ENCODE measurements at regions not wholly inside any gene's neighbourhood (a gene's known extent, or its start where the extent isn't known, plus 50 kb on each side); places are given as distances from the start of the nearest gene placed in this dataset.

DNA sequence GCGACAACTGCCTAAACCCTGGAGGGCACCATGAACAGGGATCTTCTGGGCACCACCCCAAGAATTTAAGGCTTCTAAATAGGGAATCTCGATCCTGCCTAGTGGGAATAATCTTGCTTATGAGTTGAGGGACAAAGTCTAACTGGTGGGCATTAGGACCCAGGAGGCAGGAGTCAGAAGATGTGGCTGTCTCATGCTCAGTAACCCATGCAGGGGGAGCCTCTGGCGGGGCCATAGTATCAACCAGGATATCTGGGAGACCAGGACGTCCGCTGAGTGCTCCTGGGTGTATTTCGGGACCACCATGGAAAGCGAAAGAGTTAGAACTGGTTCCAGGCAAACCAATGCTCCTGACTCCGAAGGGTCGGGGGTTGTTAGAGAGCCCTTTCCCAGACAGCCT, 356.1 kb downstream of the OTOL1 start:
- H3K79me2 ChIP-seq (ENCODE audit: insufficient read depth, low read length), result no peaks in the 10 kb centered on the region
- DNase-seq (ENCODE audit: low spot score) (no peak), FAIRE-seq (no peak), ATAC-seq (no peak)
- no peak overlapping the region for H2AFZ ChIP-seq (ENCODE audit: low read length)
- intact Hi-C loops (cut with micrococcal nuclease; ENCODE audit: unreplicated experiment) (loop anchor here (2.0 to 5.0 kb wide), 3 partner anchors 294 to 1770 kb away; no protein-coding TSS in a partner anchor), in situ Hi-C loops (cut with HindIII; ENCODE audit: extremely low pct_ligation_motif_present, low pct_unique_long_range_greater_than_20kb) (loop anchor here (25.0 kb wide), 1 partner anchor 1185 kb away; no protein-coding TSS in a partner anchor)
- no peak overlapping the region for H3K27ac ChIP-seq (ENCODE audit: extremely low read length, insufficient read depth, low read length)
- H3K9ac ChIP-seq (ENCODE audit: insufficient read depth, low read depth, low read length), result no peak overlapping the region
- no peaks in the 10 kb centered on the region for H4K20me1 ChIP-seq (ENCODE audit: insufficient read depth, low read length)
- H3K4me1 ChIP-seq (ENCODE audit: insufficient read depth, low read length), result no peaks in the 10 kb centered on the region
- POLR2A ChIA-PET, result no interaction called here
- BruUV-seq (replicated peaks), result no TSS peak
- TF ChIP-seq HNF4G (IDR thresholded peaks at IDR 0.05; ENCODE audit: borderline replicate concordance, low read depth, low read length) (peak; percentile 47), HNF4G (CRISPR knock-in tag; IDR thresholded peaks at IDR 0.05; ENCODE audit: borderline replicate concordance, low read depth) (no peak), ZNF562 (CRISPR knock-in tag; IDR thresholded peaks at IDR 0.05; ENCODE audit: borderline replicate concordance) (no peak), HNF4A (CRISPR knock-in tag; IDR thresholded peaks at IDR 0.05) (peak; percentile 51), CENPX (CRISPR knock-in tag; IDR thresholded peaks at IDR 0.05) (no peak), HNRNPK (IDR thresholded peaks at IDR 0.05; ENCODE audit: low read depth, low read length, poor library complexity, severe bottlenecking) (no peak), CC2D1A (CRISPR knock-in tag; IDR thresholded peaks at IDR 0.05) (no peak), KDM2A (CRISPR knock-in tag; IDR thresholded peaks at IDR 0.05; ENCODE audit: borderline replicate concordance, low read depth) (no peak), NFKB2 (CRISPR knock-in tag; IDR thresholded peaks at IDR 0.05; ENCODE audit: borderline replicate concordance) (no peak)
- no peak overlapping the region for H3K4me2 ChIP-seq (ENCODE audit: low read depth, low read length)
- no peaks in the 10 kb centered on the region for H3K9me3 ChIP-seq (ENCODE audit: low read length)
- H3K4me3 ChIP-seq (replicated peaks in 1 of 3; ENCODE audit: insufficient read depth in 1 of 3, low read depth in 2 of 3, low read length in 3 of 3), result no peak overlapping the region
- no peaks in the 10 kb centered on the region for H3K27me3 ChIP-seq (ENCODE audit: control insufficient read depth in 1 of 2, insufficient read depth in 2 of 2, low read length in 2 of 2)
- CTCF ChIA-PET (ENCODE audit: low intra/inter-chr PET ratio, low total read pairs), result interaction anchor here (1.2 kb wide), 1 partner anchor 1638 kb away, joined by 3 read pairs; no protein-coding TSS in a partner anchor
- H3K36me3 ChIP-seq (replicated peaks in 1 of 2; ENCODE audit: control insufficient read depth in 1 of 2, insufficient read depth in 2 of 2, low read length in 2 of 2), result no peaks in the 10 kb centered on the region
- WGBS (ENCODE audit: low lambda C conversion rate), result 48% methylated on average over 6 of the region's 9 CpGs

GRCh38 chr3:161854232-161854771, 357.7 kb downstream of the OTOL1 start:
- DNase-seq (ENCODE audit: low spot score) (peak; percentile 59), FAIRE-seq (no peak), ATAC-seq (peak; percentile 85)
- intact Hi-C loops (cut with micrococcal nuclease; ENCODE audit: unreplicated experiment) (loop anchor here (2.0 to 5.0 kb wide), 2 partner anchors 60 to 1768 kb away; no protein-coding TSS in a partner anchor), in situ Hi-C loops (cut with HindIII; ENCODE audit: extremely low pct_ligation_motif_present, low pct_unique_long_range_greater_than_20kb) (loop anchor here (25.0 kb wide), 1 partner anchor 1183 kb away; no protein-coding TSS in a partner anchor)
- no peak overlapping the region for H3K4me3 ChIP-seq (replicated peaks in 1 of 3; ENCODE audit: insufficient read depth in 1 of 3, low read depth in 2 of 3, low read length in 3 of 3)
- 0% methylated on average over 1 of the region's 7 CpGs for WGBS (ENCODE audit: low lambda C conversion rate)
- BruUV-seq (replicated peaks), result no TSS peak
- CTCF ChIA-PET (ENCODE audit: low intra/inter-chr PET ratio, low total read pairs), result no interaction called here
- no peak overlapping the region for H3K9ac ChIP-seq (ENCODE audit: insufficient read depth, low read depth, low read length)
- H3K4me1 ChIP-seq (ENCODE audit: insufficient read depth, low read length), result no peaks in the 10 kb centered on the region
- POLR2A ChIA-PET, result no interaction called here
- H3K27ac ChIP-seq (ENCODE audit: extremely low read length, insufficient read depth, low read length), result no peak overlapping the region
- no peaks in the 10 kb centered on the region for H4K20me1 ChIP-seq (ENCODE audit: insufficient read depth, low read length)
- no peaks in the 10 kb centered on the region for H3K27me3 ChIP-seq (ENCODE audit: control insufficient read depth in 1 of 2, insufficient read depth in 2 of 2, low read length in 2 of 2)
- TF ChIP-seq, protein P1, sequence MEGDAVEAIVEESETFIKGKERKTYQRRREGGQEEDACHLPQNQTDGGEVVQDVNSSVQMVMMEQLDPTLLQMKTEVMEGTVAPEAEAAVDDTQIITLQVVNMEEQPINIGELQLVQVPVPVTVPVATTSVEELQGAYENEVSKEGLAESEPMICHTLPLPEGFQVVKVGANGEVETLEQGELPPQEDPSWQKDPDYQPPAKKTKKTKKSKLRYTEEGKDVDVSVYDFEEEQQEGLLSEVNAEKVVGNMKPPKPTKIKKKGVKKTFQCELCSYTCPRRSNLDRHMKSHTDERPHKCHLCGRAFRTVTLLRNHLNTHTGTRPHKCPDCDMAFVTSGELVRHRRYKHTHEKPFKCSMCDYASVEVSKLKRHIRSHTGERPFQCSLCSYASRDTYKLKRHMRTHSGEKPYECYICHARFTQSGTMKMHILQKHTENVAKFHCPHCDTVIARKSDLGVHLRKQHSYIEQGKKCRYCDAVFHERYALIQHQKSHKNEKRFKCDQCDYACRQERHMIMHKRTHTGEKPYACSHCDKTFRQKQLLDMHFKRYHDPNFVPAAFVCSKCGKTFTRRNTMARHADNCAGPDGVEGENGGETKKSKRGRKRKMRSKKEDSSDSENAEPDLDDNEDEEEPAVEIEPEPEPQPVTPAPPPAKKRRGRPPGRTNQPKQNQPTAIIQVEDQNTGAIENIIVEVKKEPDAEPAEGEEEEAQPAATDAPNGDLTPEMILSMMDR (CRISPR knock-in tag; IDR thresholded peaks at IDR 0.05), result peak; percentile 52
- peak; percentile 69 for TF ChIP-seq FOSL2 (CRISPR knock-in tag; IDR thresholded peaks at IDR 0.05)
- TF ChIP-seq CREB1 (IDR thresholded peaks at IDR 0.05), result no peak
- no peak for TF ChIP-seq CREB1 (CRISPR knock-in tag; IDR thresholded peaks at IDR 0.05)
- no peak for TF ChIP-seq MLLT10 (CRISPR knock-in tag; IDR thresholded peaks at IDR 0.05)
- TF ChIP-seq IKZF1 (IDR thresholded peaks at IDR 0.05), result no peak
- peak; percentile 35; the same call in 1 of the 2 replicates for TF ChIP-seq GABPB1 (CRISPR knock-in tag; IDR thresholded peaks at IDR 0.05)
- peak; percentile 13 for TF ChIP-seq XRCC5 (optimal IDR thresholded peaks at IDR 0.05; ENCODE audit: low read length)
- TF ChIP-seq SMC3 (IDR thresholded peaks at IDR 0.05; ENCODE audit: low read length), result peak; percentile 22; the same call in 1 of the 2 replicates
- TF ChIP-seq KLF11 (CRISPR knock-in tag; IDR thresholded peaks at IDR 0.05), result no peak
- no peaks in the 10 kb centered on the region for H3K9me3 ChIP-seq (ENCODE audit: low read length)
- no peaks in the 10 kb centered on the region for H3K36me3 ChIP-seq (replicated peaks in 1 of 2; ENCODE audit: control insufficient read depth in 1 of 2, insufficient read depth in 2 of 2, low read length in 2 of 2)
- H3K4me2 ChIP-seq (ENCODE audit: low read depth, low read length), result no peak overlapping the region
- H3K79me2 ChIP-seq (ENCODE audit: insufficient read depth, low read length), result no peaks in the 10 kb centered on the region
- no peak overlapping the region for H2AFZ ChIP-seq (ENCODE audit: low read length)

All from HepG2 (cell line).